ENCODE measurements at regions not wholly inside any gene's neighbourhood (a gene's known extent, or its start where the extent isn't known, plus 50 kb on each side); places are given as distances from the start of the nearest gene placed in this dataset.

GRCh38 chr12:33817713-33818112 lies 204.6 kb upstream of the ALG10 start:
- Histone ChIP-seq H3K27me3 (no peaks in the 10 kb centered on the region), H3K27ac (no peak overlapping the region), H3K4me3 (no peak overlapping the region), H3K4me1 (no peaks in the 10 kb centered on the region), H3K9me3 (peaks cover 0 to 17% (median 0%) of the 10 kb centered on the region in 12 donors), H3K36me3 (no peaks in the 10 kb centered on the region)
- no peak for ATAC-seq
- TF ChIP-seq CTCF (IDR thresholded peaks at IDR 0.05), result no peak
- no peak for TF ChIP-seq POLR2A (IDR thresholded peaks at IDR 0.05)
- intact Hi-C loops (cut with DNase I), result no loop called here
- peak in 1 of 5 donors; percentile 20 for DNase-seq
- WGBS, 4 donors, result 75 to 82% (median 80%) methylated on average over 1 of the region's 1 CpG

GRCh38 chr12:33818313-33818712 lies 204.0 kb upstream of the ALG10 start:
- Histone ChIP-seq H3K9me3 (peaks cover 0 to 17% (median 0%) of the 10 kb centered on the region in 12 donors), H3K27me3 (no peaks in the 10 kb centered on the region), H3K36me3 (no peaks in the 10 kb centered on the region), H3K4me3 (no peak overlapping the region), H3K27ac (no peak overlapping the region), H3K4me1 (no peaks in the 10 kb centered on the region)
- intact Hi-C loops (cut with DNase I), result no loop called here
- ATAC-seq (no peak), DNase-seq (no peak)
- WGBS, 4 donors, result 63 to 82% (median 70%) methylated on average over 3 to 5 of the region's 5 CpGs
- TF ChIP-seq POLR2A (IDR thresholded peaks at IDR 0.05), result no peak
- TF ChIP-seq CTCF (IDR thresholded peaks at IDR 0.05), result no peak

DNA sequence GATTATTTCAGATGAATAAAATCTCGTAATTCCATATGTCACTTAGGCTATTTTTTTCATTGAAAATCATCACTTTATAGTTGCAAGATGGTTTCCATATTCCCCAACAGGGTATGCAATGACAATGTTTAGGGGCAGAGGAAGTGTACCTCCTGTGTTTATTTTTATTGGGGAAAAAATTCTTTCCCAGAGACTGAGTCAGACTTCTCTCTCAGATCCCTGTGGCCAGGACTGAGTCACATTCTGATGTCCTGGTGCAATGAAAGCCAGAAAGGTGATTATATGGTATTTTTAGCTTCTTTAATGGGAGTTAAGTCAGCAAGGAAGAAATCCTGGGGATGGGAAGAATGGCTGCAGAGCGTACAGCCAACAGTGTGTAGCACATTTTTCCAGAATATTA lies 196.9 kb upstream of the ALG10 start:
- no peak for ATAC-seq
- intact Hi-C loops (cut with DNase I), result no loop called here
- 42 to 64% (median 51%) methylated on average over 2 of the region's 2 CpGs for WGBS, 4 donors

GRCh38 chr12:33825986-33826602 lies 196.2 kb upstream of the ALG10 start:
- no peaks in the 10 kb centered on the region for H3K9me3 ChIP-seq
- TF ChIP-seq CTCF (IDR thresholded peaks at IDR 0.05) (no peak), POLR2A (IDR thresholded peaks at IDR 0.05) (no peak)
- no peaks in the 10 kb centered on the region for H3K27me3 ChIP-seq
- DNase-seq, result no peak
- H3K4me3 ChIP-seq, result no peak overlapping the region
- 56 to 84% (median 64%) methylated on average over 2 of the region's 2 CpGs for WGBS, 4 donors
- H3K4me1 ChIP-seq, result no peaks in the 10 kb centered on the region
- H3K36me3 ChIP-seq, result no peaks in the 10 kb centered on the region
- no peak overlapping the region for H3K27ac ChIP-seq
- ATAC-seq, result no peak
- intact Hi-C loops (cut with DNase I), result no loop called here

More for the DNA sequence above, 196.9 kb upstream of the ALG10 start:
- Histone ChIP-seq H3K4me1 (no peaks in the 10 kb centered on the region), H3K27me3 (no peaks in the 10 kb centered on the region), H3K27ac (no peak overlapping the region), H3K9me3 (no peaks in the 10 kb centered on the region), H3K4me3 (no peak overlapping the region), H3K36me3 (no peaks in the 10 kb centered on the region)
- no peak for DNase-seq
- no peak for TF ChIP-seq POLR2A (IDR thresholded peaks at IDR 0.05)
- no peak for TF ChIP-seq CTCF (IDR thresholded peaks at IDR 0.05)

Data from heart left ventricle (tissue), 16 donors.